D721Med (cell line): ENCODE measurements at regions not wholly inside any gene's neighbourhood (a gene's known extent, or its start where the extent isn't known, plus 50 kb on each side); places are given as distances from the start of the nearest gene placed in this dataset.

Experiments used
- DNase-seq: peaks from one replicate; pipeline ENCODE4 v3.0.0; 2011; ENCODE audit warnings: low spot score; ENCODE audit not compliant: insufficient read length
- FAIRE-seq: peaks from 2 replicates; lab custom pipeline; 2011; peaks lifted over from hg19 to GRCh38; lab: Jason Lieb, UNC
- CTCF ChIP-seq: IDR thresholded peaks from 2 replicates; pipeline ENCODE4 v1.5.1; 2012; ENCODE audit warnings: mild to moderate bottlenecking, control low read depth; ENCODE audit not compliant: insufficient read depth; ENCODE audit errors: missing control alignments

GRCh38 chr5:68134033-68134668, 81.4 kb upstream of the PIK3R1 start:
- DNase-seq = no peak

GRCh38 chr5:68130253-68130652, 85.3 kb upstream of the PIK3R1 start:
- TF ChIP-seq CTCF = no peak
- FAIRE-seq (no peak), DNase-seq (no peak)

More at GRCh38 chr5:68134033-68134668, 81.4 kb upstream of the PIK3R1 start:
- TF ChIP-seq CTCF = no peak
- no peak for FAIRE-seq

- FAIRE-seq = no peak
Measured at GRCh38 chr5:68129364-68129763, 86.2 kb upstream of the PIK3R1 start.

GRCh38 chr5:68126886-68127285, 88.7 kb upstream of the PIK3R1 start:
- TF ChIP-seq CTCF = no peak
- FAIRE-seq = no peak
- DNase-seq = no peak

More at GRCh38 chr5:68129364-68129763, 86.2 kb upstream of the PIK3R1 start:
- DNase-seq = no peak
- no peak for TF ChIP-seq CTCF

- TF ChIP-seq CTCF = no peak
- no peak for DNase-seq
- no peak for FAIRE-seq
Measured at GRCh38 chr5:68122439-68123328, 92.9 kb upstream of the PIK3R1 start.

- no peak for FAIRE-seq
Measured at GRCh38 chr5:68116868-68117411, 98.6 kb upstream of the PIK3R1 start.

More at GRCh38 chr5:68116868-68117411, 98.6 kb upstream of the PIK3R1 start:
- TF ChIP-seq CTCF = no peak
- no peak for DNase-seq
